OCI-LY7 (cell line): ENCODE measurements at regions not wholly inside any gene's neighbourhood (a gene's known extent, or its start where the extent isn't known, plus 50 kb on each side); places are given as distances from the start of the nearest gene placed in this dataset.

Experiments used
- BruUV-seq: library from RNA; stranded (reverse); fragments of 400-500 nt; replicated peaks from 2 replicates; lab custom pipeline; 2021; lab: Mats Ljungman, UMichigan
- CTCF ChIA-PET: fragments of 300-600 bp; sonication (Branson Sonifier 250); formaldehyde crosslinking; loops from one replicate; lab custom pipeline; 2022; ENCODE audit warnings: antibody characterized with exemption; ENCODE audit not compliant: unreplicated experiment; lab: Charles Lee
- POLR2A ChIA-PET: fragments of 300-600 bp; sonication (Branson Sonifier 250); formaldehyde crosslinking; loops from one replicate; lab custom pipeline; 2022; ENCODE audit warnings: antibody characterized with exemption; lab: Charles Lee
- DNase-seq: peaks from one replicate; pipeline ENCODE4 v3.0.0-alpha.2; 2015; ENCODE audit warnings: low spot score
- H2AFZ ChIP-seq: fragments of 200-600 bp; sonication (generic), shearing (Covaris generic); 2 replicates; pipeline ENCODE4 v1.6.1; 2014; ENCODE audit warnings: mild to moderate bottlenecking, antibody characterized with exemption, low read length, moderate library complexity
- H3K27ac ChIP-seq: fragments of 200-600 bp; sonication (generic); 2 replicates; pipeline ENCODE4 v1.5.1; 2014; ENCODE audit warnings: mixed run types, low read depth, mild to moderate bottlenecking, moderate library complexity, low read length, inconsistent platforms; ENCODE audit not compliant: poor library complexity, severe bottlenecking
- H3K36me3 ChIP-seq: fragments of 200-600 bp; sonication (generic); 2 replicates; pipeline ENCODE4 v1.6.1; 2014; ENCODE audit warnings: mild to moderate bottlenecking, antibody characterized with exemption, low read length, moderate library complexity, mixed read lengths; ENCODE audit not compliant: insufficient read depth
- H3K4me1 ChIP-seq: fragments of 200-600 bp; sonication (generic); 2 replicates; pipeline ENCODE4 v1.5.1; 2014; ENCODE audit warnings: mild to moderate bottlenecking, low read length; ENCODE audit not compliant: insufficient read depth, poor library complexity, severe bottlenecking
- H3K4me2 ChIP-seq: fragments of 200-600 bp; sonication (generic); 2 replicates; pipeline ENCODE4 v1.6.1; 2014; ENCODE audit warnings: mild to moderate bottlenecking, low read length
- H3K4me3 ChIP-seq: fragments of 200-600 bp; sonication (generic); 2 replicates; pipeline ENCODE4 v1.5.1; 2014; ENCODE audit warnings: mild to moderate bottlenecking, low read depth, low read length; ENCODE audit not compliant: poor library complexity, severe bottlenecking
- H3K79me2 ChIP-seq: fragments of 200-600 bp; sonication (generic); 2 replicates; pipeline ENCODE4 v1.6.1; 2016; ENCODE audit warnings: low read depth, mild to moderate bottlenecking, low read length, moderate library complexity, mixed read lengths; ENCODE audit not compliant: insufficient read depth
- H3K9me2 ChIP-seq: fragments of 200-600 bp; sonication (generic); 2 replicates; pipeline ENCODE4 v1.6.1; 2016; ENCODE audit warnings: mild to moderate bottlenecking, low read length, mixed read lengths; ENCODE audit not compliant: insufficient read depth
- H3K9me3 ChIP-seq: fragments of 200-600 bp; sonication (generic); 2 replicates; pipeline ENCODE4 v1.6.1; 2014; ENCODE audit warnings: mild to moderate bottlenecking, mixed run types, low read length, mixed read lengths
- H4K20me1 ChIP-seq: fragments of 200-600 bp; sonication (generic); 2 replicates; pipeline ENCODE4 v1.6.1; 2014; ENCODE audit warnings: mild to moderate bottlenecking, antibody characterized with exemption, low read length, moderate library complexity, mixed read lengths; ENCODE audit not compliant: insufficient read depth
- CTCF ChIP-seq: fragments of 200-600 bp; sonication (generic); conservative IDR thresholded peaks from 2 replicates; pipeline ENCODE4 v1.5.1; 2014; ENCODE audit warnings: mild to moderate bottlenecking, antibody characterized with exemption, low read length, moderate library complexity, mixed read lengths
- EZH2phosphoT487 ChIP-seq: fragments of 200-600 bp; sonication (generic); IDR thresholded peaks from 2 replicates; pipeline ENCODE4 v1.6.1; 2018; ENCODE audit warnings: low read depth, borderline replicate concordance, mild to moderate bottlenecking, mixed run types, antibody characterized with exemption, low read length, moderate library complexity, mixed read lengths
- intact Hi-C: fragments of 100-400 bp; cut with micrococcal nuclease; formaldehyde crosslinking; loops from one replicate; pipeline ENCODE4 v1.10.0; 2022; ENCODE audit not compliant: unreplicated experiment

GRCh38 chr7:125390981-125391380 lies 461.4 kb upstream of the POT1 start:
- no peak overlapping the region for H2AFZ ChIP-seq
- H4K20me1 ChIP-seq, result no peaks in the 10 kb centered on the region
- intact Hi-C loops, result no loop called here
- no peaks in the 10 kb centered on the region for H3K36me3 ChIP-seq
- H3K9me3 ChIP-seq, result no peaks in the 10 kb centered on the region
- no peak overlapping the region for H3K4me3 ChIP-seq
- H3K79me2 ChIP-seq, result no peaks in the 10 kb centered on the region
- POLR2A ChIA-PET, result interaction anchor here (1.0 kb wide), 1 partner anchor 22 kb away, joined by 3 read pairs; no protein-coding TSS in a partner anchor
- no TSS peak for BruUV-seq
- H3K27ac ChIP-seq, result no peak overlapping the region
- CTCF ChIA-PET, result no interaction called here
- H3K4me2 ChIP-seq, result no peak overlapping the region
- H3K4me1 ChIP-seq, result no peaks in the 10 kb centered on the region
- TF ChIP-seq CTCF, result no peak
- TF ChIP-seq EZH2phosphoT487, result no peak
- DNase-seq, result no peak
- H3K9me2 ChIP-seq, result no peaks in the 10 kb centered on the region

GRCh38 chr7:125386211-125386610 lies 456.6 kb upstream of the POT1 start:
- intact Hi-C loops, result no loop called here
- Histone ChIP-seq H3K4me1 (no peaks in the 10 kb centered on the region), H3K27ac (no peak overlapping the region), H3K79me2 (no peaks in the 10 kb centered on the region), H3K9me3 (no peaks in the 10 kb centered on the region), H3K4me2 (no peak overlapping the region), H2AFZ (no peak overlapping the region), H3K4me3 (no peak overlapping the region), H4K20me1 (no peaks in the 10 kb centered on the region), H3K36me3 (no peaks in the 10 kb centered on the region), H3K9me2 (no peaks in the 10 kb centered on the region)
- no peak for DNase-seq
- no TSS peak for BruUV-seq
- POLR2A ChIA-PET, result no interaction called here
- TF ChIP-seq CTCF, result no peak
- TF ChIP-seq EZH2phosphoT487, result no peak
- CTCF ChIA-PET, result no interaction called here

GRCh38 chr7:125383324-125383723 lies 453.7 kb upstream of the POT1 start:
- no peak overlapping the region for H3K4me2 ChIP-seq
- no peak overlapping the region for H2AFZ ChIP-seq
- no TSS peak for BruUV-seq
- H4K20me1 ChIP-seq, result no peaks in the 10 kb centered on the region
- TF ChIP-seq CTCF, result 0 out of 2 replicates have a peak, but pooled peaks have one; percentile 23
- TF ChIP-seq EZH2phosphoT487, result no peak
- DNase-seq, result no peak
- H3K9me2 ChIP-seq, result no peaks in the 10 kb centered on the region
- no peaks in the 10 kb centered on the region for H3K9me3 ChIP-seq
- no peak overlapping the region for H3K27ac ChIP-seq
- POLR2A ChIA-PET, result no interaction called here
- H3K36me3 ChIP-seq, result no peaks in the 10 kb centered on the region
- intact Hi-C loops, result no loop called here
- no peaks in the 10 kb centered on the region for H3K79me2 ChIP-seq
- H3K4me3 ChIP-seq, result no peak overlapping the region
- H3K4me1 ChIP-seq, result no peaks in the 10 kb centered on the region
- CTCF ChIA-PET, result no interaction called here
